ENCODE measurements at regions not wholly inside any gene's neighbourhood (a gene's known extent, or its start where the extent isn't known, plus 50 kb on each side); places are given as distances from the start of the nearest gene placed in this dataset.
"Not testable (repeated sequence)": the region's sequence is repeated elsewhere in the genome, so short reads cannot be mapped to it uniquely, and the experiment has no call there.

- DNase-seq: no peak
Measured at GRCh38 chr10:131534836-131535235, 223.3 kb upstream of the TCERG1L start.

- no peak for DNase-seq
Measured at GRCh38 chr10:131536676-131537075, 225.2 kb upstream of the TCERG1L start.

- no peak for DNase-seq
Measured at GRCh38 chr10:131537281-131537680, 225.8 kb upstream of the TCERG1L start.

- DNase-seq: no peak
Measured at GRCh38 chr10:131544495-131544894, 233.0 kb upstream of the TCERG1L start.

GRCh38 chr10:131546086-131546810, 234.7 kb upstream of the TCERG1L start:
- no peak for DNase-seq

GRCh38 chr10:131547129-131547799, 235.7 kb upstream of the TCERG1L start:
- no peak for DNase-seq

- DNase-seq: no peak
Measured at GRCh38 chr10:131548176-131548575, 236.7 kb upstream of the TCERG1L start.

GRCh38 chr10:131549116-131549515, 237.6 kb upstream of the TCERG1L start:
- no peak for DNase-seq

GRCh38 chr10:131553121-131553520, 241.6 kb upstream of the TCERG1L start:
- no peak for DNase-seq

- DNase-seq: no peak
Measured at GRCh38 chr10:131553581-131553980, 242.1 kb upstream of the TCERG1L start.

GRCh38 chr10:131554821-131555220, 243.3 kb upstream of the TCERG1L start:
- DNase-seq: no peak

- DNase-seq: no peak
Measured at GRCh38 chr10:131555406-131555805, 243.9 kb upstream of the TCERG1L start.

- no peak for DNase-seq
Measured at GRCh38 chr10:131556061-131556896, 244.8 kb upstream of the TCERG1L start.

- DNase-seq: no peak
Measured at GRCh38 chr10:131556897-131557495, 245.5 kb upstream of the TCERG1L start.

GRCh38 chr10:131557956-131558355, 246.4 kb upstream of the TCERG1L start:
- DNase-seq: not testable (repeated sequence)

GRCh38 chr10:131559450-131559911, 248.0 kb upstream of the TCERG1L start:
- no peak for DNase-seq

- no peak for DNase-seq
Measured at GRCh38 chr10:131560166-131560565, 248.6 kb upstream of the TCERG1L start.

- DNase-seq: no peak
Measured at GRCh38 chr10:131560706-131561355, 249.3 kb upstream of the TCERG1L start.

- no peak for DNase-seq
Measured at GRCh38 chr10:131561897-131562296, 250.4 kb upstream of the TCERG1L start.

- no peak for DNase-seq
Measured at GRCh38 chr10:131563411-131563810, 251.9 kb upstream of the TCERG1L start.

- DNase-seq: no peak
Measured at GRCh38 chr10:131567279-131568162, 256.0 kb upstream of the TCERG1L start.

- no peak for DNase-seq
Measured at GRCh38 chr10:131568866-131569265, 257.3 kb upstream of the TCERG1L start.
